ENCODE measurements at regions not wholly inside any gene's neighbourhood (a gene's known extent, or its start where the extent isn't known, plus 50 kb on each side); places are given as distances from the start of the nearest gene placed in this dataset.

DNA sequence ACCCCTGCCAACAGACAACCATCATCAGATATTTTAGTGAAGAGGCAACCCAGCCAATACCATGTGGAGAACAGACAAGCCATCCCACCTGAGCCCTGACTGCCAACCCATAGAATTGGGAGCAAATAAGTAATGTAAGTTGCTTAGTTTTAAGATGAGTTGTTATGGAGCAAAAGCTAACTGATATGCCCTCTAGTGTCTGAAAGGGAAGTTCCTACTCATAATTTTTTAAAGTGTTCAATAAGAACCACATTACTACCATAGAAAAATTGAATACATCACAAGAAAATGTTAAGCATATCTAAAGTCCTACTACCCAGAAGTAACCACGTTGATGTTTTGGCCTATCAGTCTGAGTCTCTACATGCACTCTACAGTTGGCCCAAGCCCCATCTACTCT is 50.8 kb upstream of the SLC36A4 start:
- DNase-seq (no peak), ATAC-seq (replicated peaks in 1 of 2) (no peak)
- no peak overlapping the region for H3K27ac Mint-ChIP-seq
- no peak overlapping the region for H3K4me3 Mint-ChIP-seq
- peaks cover 22% of the 10 kb centered on the region for H3K27me3 Mint-ChIP-seq (ENCODE audit: low read depth)
- H3K9me3 Mint-ChIP-seq: peaks cover 0 to 3% of the 10 kb centered on the region in 2 donors
- H3K4me1 Mint-ChIP-seq (ENCODE audit: low read depth): no peaks in the 10 kb centered on the region
- H3K36me3 Mint-ChIP-seq (ENCODE audit: insufficient read depth in 2 of 2): no peaks in the 10 kb centered on the region

- Mint-ChIP-seq H3K36me3 (ENCODE audit: insufficient read depth in 2 of 2) (no peaks in the 10 kb centered on the region), H3K9me3 (peaks cover 0 to 3% of the 10 kb centered on the region in 2 donors), H3K4me3 (no peak overlapping the region), H3K4me1 (ENCODE audit: low read depth) (no peaks in the 10 kb centered on the region), H3K27ac (no peak overlapping the region), H3K27me3 (ENCODE audit: low read depth) (peaks cover 17% of the 10 kb centered on the region)
- DNase-seq: no peak
- no peak for ATAC-seq (replicated peaks in 1 of 2)
These were observed 51.8 kb upstream of the SLC36A4 start for GRCh38 chr11:93249459-93250220.

DNA sequence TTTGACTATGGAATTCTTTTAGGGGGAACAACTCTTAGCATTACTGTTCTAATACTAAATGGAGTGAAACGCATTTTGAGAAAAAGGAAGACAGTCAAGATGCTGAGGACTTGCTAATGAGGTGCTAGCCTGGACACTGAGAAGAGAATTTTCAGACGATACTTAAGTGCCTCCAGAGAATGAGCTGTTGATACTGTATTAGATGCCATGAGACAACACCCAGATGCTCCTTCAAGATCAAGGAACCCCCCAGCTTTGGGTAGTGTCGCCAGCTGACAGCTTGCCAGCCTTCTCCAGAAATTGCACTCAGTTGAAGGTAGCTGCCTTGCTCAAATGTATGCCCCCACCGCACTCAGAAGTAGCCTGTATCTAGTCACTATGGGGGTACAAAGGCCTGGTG is 52.5 kb upstream of the SLC36A4 start:
- no peak for DNase-seq
- Mint-ChIP-seq H3K36me3 (ENCODE audit: insufficient read depth in 2 of 2) (no peaks in the 10 kb centered on the region), H3K9me3 (peaks cover 0 to 3% of the 10 kb centered on the region in 2 donors), H3K27me3 (ENCODE audit: low read depth) (peaks cover 10% of the 10 kb centered on the region), H3K4me3 (no peak overlapping the region), H3K27ac (no peak overlapping the region), H3K4me1 (ENCODE audit: low read depth) (no peaks in the 10 kb centered on the region)
- no peak for ATAC-seq (replicated peaks in 1 of 2)

DNA sequence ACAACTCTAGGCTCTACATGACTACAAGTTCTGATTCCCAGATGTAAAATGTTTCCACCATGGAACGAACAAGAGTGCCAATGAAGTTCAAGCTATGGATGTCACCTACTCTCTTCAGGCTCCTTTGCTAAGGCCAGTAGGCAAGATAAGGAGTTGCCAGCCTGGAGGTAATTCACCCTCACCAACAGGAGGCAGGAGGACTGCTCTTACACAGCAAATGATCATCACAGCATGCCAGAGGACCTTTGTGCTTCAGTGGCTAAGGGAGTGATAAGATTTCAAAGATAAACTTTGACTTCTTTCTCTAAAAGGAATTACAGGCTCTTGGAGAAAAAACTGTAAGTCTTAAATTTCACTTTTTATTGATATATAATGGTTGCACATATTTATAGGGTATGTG is 54.1 kb upstream of the SLC36A4 start:
- Mint-ChIP-seq H3K36me3 (ENCODE audit: insufficient read depth in 2 of 2) (no peaks in the 10 kb centered on the region), H3K9me3 (peaks cover 0 to under 1% of the 10 kb centered on the region in 2 donors), H3K4me1 (ENCODE audit: low read depth) (no peaks in the 10 kb centered on the region), H3K27me3 (ENCODE audit: low read depth) (peaks cover 2% of the 10 kb centered on the region), H3K27ac (no peak overlapping the region), H3K4me3 (no peak overlapping the region)
- ATAC-seq (replicated peaks in 1 of 2): no peak
- DNase-seq: no peak

GRCh38 chr11:93253111-93253510 is 55.3 kb upstream of the SLC36A4 start:
- no peaks in the 10 kb centered on the region for H3K4me1 Mint-ChIP-seq (ENCODE audit: low read depth)
- H3K27me3 Mint-ChIP-seq (ENCODE audit: low read depth): peaks cover 5% of the 10 kb centered on the region
- H3K36me3 Mint-ChIP-seq (ENCODE audit: insufficient read depth in 2 of 2): no peaks in the 10 kb centered on the region
- no peak overlapping the region for H3K4me3 Mint-ChIP-seq
- no peak overlapping the region for H3K27ac Mint-ChIP-seq
- no peak for DNase-seq
- no peak for ATAC-seq (replicated peaks in 1 of 2)
- H3K9me3 Mint-ChIP-seq: no peaks in the 10 kb centered on the region

GRCh38 chr11:93256623-93257022 is 58.8 kb upstream of the SLC36A4 start:
- H3K4me3 Mint-ChIP-seq: no peak overlapping the region
- no peaks in the 10 kb centered on the region for H3K4me1 Mint-ChIP-seq (ENCODE audit: low read depth)
- peaks cover 0 to 2% of the 10 kb centered on the region in 2 donors for H3K9me3 Mint-ChIP-seq
- ATAC-seq (replicated peaks in 1 of 2) (no peak), DNase-seq (no peak)
- no peak overlapping the region for H3K27ac Mint-ChIP-seq
- H3K27me3 Mint-ChIP-seq (ENCODE audit: low read depth): peaks cover 5% of the 10 kb centered on the region
- no peaks in the 10 kb centered on the region for H3K36me3 Mint-ChIP-seq (ENCODE audit: insufficient read depth in 2 of 2)

- no peak for DNase-seq
- Mint-ChIP-seq H3K4me3 (no peak overlapping the region), H3K36me3 (ENCODE audit: insufficient read depth in 2 of 2) (peaks cover 0 to 3% of the 10 kb centered on the region in 2 donors), H3K4me1 (ENCODE audit: low read depth) (peaks cover 8% of the 10 kb centered on the region), H3K9me3 (peaks cover 4 to 10% of the 10 kb centered on the region in 2 donors), H3K27me3 (ENCODE audit: low read depth) (peaks cover 10% of the 10 kb centered on the region), H3K27ac (no peak overlapping the region)
- ATAC-seq (replicated peaks in 1 of 2): no peak
These were observed 63.2 kb upstream of the DEUP1 start for GRCh38 chr11:93267383-93267782.

GRCh38 chr11:93268287-93269040 is 62.1 kb upstream of the DEUP1 start:
- Mint-ChIP-seq H3K27ac (no peak overlapping the region), H3K4me3 (no peak overlapping the region), H3K9me3 (peaks cover 4 to 10% of the 10 kb centered on the region in 2 donors), H3K4me1 (ENCODE audit: low read depth) (peaks cover 8% of the 10 kb centered on the region), H3K36me3 (ENCODE audit: insufficient read depth in 2 of 2) (peaks cover 0 to 3% of the 10 kb centered on the region in 2 donors), H3K27me3 (ENCODE audit: low read depth) (peaks cover 10% of the 10 kb centered on the region)
- DNase-seq (no peak), ATAC-seq (replicated peaks in 1 of 2) (peak; percentile 56)

DNA sequence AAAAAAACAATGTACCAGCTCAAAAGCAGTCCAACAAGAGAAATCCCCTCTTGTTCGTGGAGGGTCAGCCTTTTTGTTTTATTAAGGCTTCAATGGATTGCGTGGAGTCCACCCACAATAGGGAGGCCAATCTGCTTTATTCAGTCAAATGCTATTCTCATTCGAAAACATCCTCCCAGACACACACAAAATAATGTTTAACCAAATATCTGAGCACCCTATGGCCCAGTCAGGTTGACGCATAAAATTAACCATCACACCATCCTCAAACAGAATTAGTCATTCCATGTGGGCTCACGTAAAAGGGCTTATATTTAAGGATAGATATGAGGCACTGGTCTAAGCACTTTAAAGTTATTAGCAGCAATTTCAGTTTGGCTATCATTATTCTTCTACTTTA is 58.9 kb upstream of the DEUP1 start:
- H3K27me3 Mint-ChIP-seq (ENCODE audit: low read depth): peaks cover 10% of the 10 kb centered on the region
- H3K4me3 Mint-ChIP-seq: no peak overlapping the region
- peaks cover 0 to 3% of the 10 kb centered on the region in 2 donors for H3K36me3 Mint-ChIP-seq (ENCODE audit: insufficient read depth in 2 of 2)
- peaks cover 8% of the 10 kb centered on the region for H3K4me1 Mint-ChIP-seq (ENCODE audit: low read depth)
- peaks cover 4 to 10% of the 10 kb centered on the region in 2 donors for H3K9me3 Mint-ChIP-seq
- DNase-seq (no peak), ATAC-seq (replicated peaks in 1 of 2) (no peak)
- no peak overlapping the region for H3K27ac Mint-ChIP-seq

GRCh38 chr11:93274851-93275250 is 55.7 kb upstream of the DEUP1 start:
- Mint-ChIP-seq H3K27ac (no peak overlapping the region), H3K4me3 (no peak overlapping the region), H3K4me1 (ENCODE audit: low read depth) (no peaks in the 10 kb centered on the region), H3K9me3 (peaks cover 0 to 2% of the 10 kb centered on the region in 2 donors), H3K27me3 (ENCODE audit: low read depth) (no peaks in the 10 kb centered on the region), H3K36me3 (ENCODE audit: insufficient read depth in 2 of 2) (no peaks in the 10 kb centered on the region)
- no peak for DNase-seq
- no peak for ATAC-seq (replicated peaks in 1 of 2)

DNA sequence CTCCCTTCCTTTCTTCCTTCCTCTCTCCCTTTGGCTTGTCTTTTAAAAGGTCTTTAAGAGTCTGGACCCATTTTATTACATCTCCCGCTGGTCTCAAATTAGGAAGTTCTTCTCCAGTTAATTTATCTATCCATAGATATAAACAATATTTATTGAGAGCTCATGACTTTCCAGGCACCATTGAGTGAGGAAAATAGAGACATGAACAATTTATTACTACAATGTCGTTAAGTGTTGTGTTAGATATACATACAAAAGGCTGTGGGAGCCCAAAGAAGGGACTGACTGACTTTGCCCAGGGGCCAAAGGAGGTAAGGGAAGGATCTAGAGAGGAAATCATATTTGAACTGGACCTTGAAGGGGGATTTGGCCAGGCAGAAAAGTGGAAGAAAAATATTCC is 51.6 kb upstream of the DEUP1 start:
- Mint-ChIP-seq H3K4me1 (ENCODE audit: low read depth) (no peaks in the 10 kb centered on the region), H3K36me3 (ENCODE audit: insufficient read depth in 2 of 2) (no peaks in the 10 kb centered on the region), H3K9me3 (no peaks in the 10 kb centered on the region), H3K4me3 (no peak overlapping the region), H3K27me3 (ENCODE audit: low read depth) (no peaks in the 10 kb centered on the region), H3K27ac (no peak overlapping the region)
- DNase-seq: no peak
- ATAC-seq (replicated peaks in 1 of 2): no peak

GRCh38 chr11:93279851-93280347 is 50.6 kb upstream of the DEUP1 start:
- Mint-ChIP-seq H3K36me3 (ENCODE audit: insufficient read depth in 2 of 2) (no peaks in the 10 kb centered on the region), H3K9me3 (no peaks in the 10 kb centered on the region), H3K27me3 (ENCODE audit: low read depth) (no peaks in the 10 kb centered on the region)

More at GRCh38 chr11:93279851-93280347, 50.6 kb upstream of the DEUP1 start:
- no peak for ATAC-seq (replicated peaks in 1 of 2)
- DNase-seq: no peak
- Mint-ChIP-seq H3K4me3 (no peak overlapping the region), H3K27ac (no peak overlapping the region), H3K4me1 (ENCODE audit: low read depth) (no peaks in the 10 kb centered on the region)

All from activated T-cell treated with anti-CD3 and anti-CD28 coated beads, Interleukin-2, amount 50 U/mL, for 72 hours (primary cell).